Panc1 (cell line): ENCODE measurements at regions not wholly inside any gene's neighbourhood (a gene's known extent, or its start where the extent isn't known, plus 50 kb on each side); places are given as distances from the start of the nearest gene placed in this dataset.

ENCODE experiments used
- ATAC-seq: fragments of 200-7000 bp; cut with Tn5 transposase; 2 replicates; pipeline ENCODE4 v1.9.1; 2020; ENCODE audit warnings: mild to moderate bottlenecking, moderate library complexity
- BruUV-seq: library from RNA; stranded (reverse); fragments of 400-500 nt; replicated peaks from 2 replicates; lab custom pipeline; 2021; lab: Mats Ljungman, UMichigan
- CTCF ChIA-PET: fragments of 300-600 bp; sonication (Branson Sonifier 250); formaldehyde crosslinking; loops from one replicate; lab custom pipeline; 2022; ENCODE audit warnings: antibody characterized with exemption; lab: Charles Lee
- POLR2A ChIA-PET: fragments of 300-600 bp; sonication (Branson Sonifier 250); formaldehyde crosslinking; loops from one replicate; lab custom pipeline; 2022; ENCODE audit warnings: antibody characterized with exemption; lab: Charles Lee
- DNase-seq: peaks from one replicate; pipeline ENCODE4 v3.0.0-alpha.2; 2010; ENCODE audit warnings: low read depth, low spot score
- H3K27ac ChIP-seq: 2 replicates; pipeline ENCODE4 v1.5.1; 2011; ENCODE audit warnings: mild to moderate bottlenecking, low read length, inconsistent platforms
- H3K27me3 ChIP-seq: fragments of 200-500 bp; sonication (Bioruptor generic); 2 replicates; pipeline ENCODE4 v1.6.0; 2014; ENCODE audit warnings: low read length, inconsistent platforms; ENCODE audit not compliant: control insufficient read depth, insufficient read depth
- H3K36me3 ChIP-seq: fragments of 200-500 bp; sonication (Bioruptor generic); 2 replicates; pipeline ENCODE4 v1.5.1; 2014; ENCODE audit warnings: inconsistent platforms, mild to moderate bottlenecking, low read length, moderate library complexity; ENCODE audit not compliant: control insufficient read depth, insufficient read depth
- H3K4me1 ChIP-seq: 2 replicates; pipeline ENCODE4 v1.5.1; 2011; ENCODE audit warnings: inconsistent platforms, mild to moderate bottlenecking, low read length, moderate library complexity; ENCODE audit not compliant: control insufficient read depth, insufficient read depth
- H3K4me3 ChIP-seq, 2 experiments: 2 replicates each; pipeline ENCODE4 v1.5.1; 2011 to 2012; ENCODE audit warnings: low read depth in 2 of 2, low read length in 2 of 2, mild to moderate bottlenecking in 2 of 2, inconsistent platforms in 1 of 2, moderate library complexity in 1 of 2
- H3K9me3 ChIP-seq: fragments of 200-500 bp; sonication (Bioruptor generic); 2 replicates; pipeline ENCODE4 v1.5.1; 2014; ENCODE audit warnings: low read depth, mild to moderate bottlenecking, inconsistent platforms, low read length, moderate library complexity; ENCODE audit not compliant: control insufficient read depth, insufficient read depth
- POLR2AphosphoS5 ChIP-seq: IDR thresholded peaks from 2 replicates; pipeline ENCODE4 v1.6.1; 2012; ENCODE audit warnings: mild to moderate bottlenecking, low read depth, low read length, moderate library complexity
- SIN3A ChIP-seq: IDR thresholded peaks from 2 replicates; pipeline ENCODE4 v1.6.1; 2012; ENCODE audit warnings: low read depth, mild to moderate bottlenecking, low read length, moderate library complexity, borderline replicate concordance; ENCODE audit not compliant: insufficient read depth
- TCF7L2 ChIP-seq: IDR thresholded peaks from 2 replicates; pipeline ENCODE4 v1.6.1; 2011; ENCODE audit warnings: mild to moderate bottlenecking, low read depth, low read length, inconsistent platforms
- in situ Hi-C: cut with HindIII; loops from 2 replicates; pipeline ENCODE4 v1.10.0; 2016; ENCODE audit warnings: low sequenced_read_pairs, low pct_unique_long_range_greater_than_20kb
- intact Hi-C: fragments of 100-400 bp; cut with micrococcal nuclease; formaldehyde crosslinking; loops from one replicate; pipeline ENCODE4 v1.10.0; 2022; ENCODE audit not compliant: unreplicated experiment
- TF ChIP-seq, protein P1 (sequence below): fragments of 450-650 bp; IDR thresholded peaks from 2 replicates; pipeline ENCODE4 v1.5.1; 2017; ENCODE audit warnings: mild to moderate bottlenecking
- TF ChIP-seq, protein P2 (sequence below), 2 experiments: IDR thresholded peaks; 2 replicates each; pipeline ENCODE4 v1.6.1; 2011 to 2012; ENCODE audit warnings: low read depth in 2 of 2, control low read depth in 1 of 2, low read length in 1 of 2, mild to moderate bottlenecking in 1 of 2, moderate library complexity in 1 of 2; ENCODE audit not compliant: insufficient read depth in 1 of 2

DNA sequence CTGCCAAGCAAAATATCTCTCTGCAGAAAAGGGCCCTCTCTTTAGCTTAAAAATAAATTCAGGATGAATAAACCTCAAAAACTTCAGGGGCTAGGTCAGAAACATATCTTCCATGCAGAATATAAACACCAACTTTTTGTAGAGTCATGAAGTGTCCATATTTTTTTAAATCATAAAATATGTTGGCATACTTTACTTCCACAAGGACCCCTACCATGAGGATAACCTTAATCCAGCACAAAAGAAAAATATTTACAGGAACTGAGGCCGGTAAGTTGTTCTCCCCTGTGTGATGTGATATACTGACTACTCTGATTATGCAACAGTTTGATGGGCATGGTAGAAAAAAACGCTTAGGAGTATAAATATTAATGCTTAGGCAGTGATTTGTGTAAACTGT lies 264.8 kb upstream of the CDH11 start:
- Histone ChIP-seq H3K4me3 (no peak overlapping the region), H3K4me1 (no peaks in the 10 kb centered on the region), H3K27me3 (no peaks in the 10 kb centered on the region), H3K9me3 (no peaks in the 10 kb centered on the region), H3K27ac (no peak overlapping the region), H3K36me3 (no peaks in the 10 kb centered on the region)
- no peak for TF ChIP-seq TCF7L2
- TF ChIP-seq SIN3A = no peak
- ATAC-seq (no peak), DNase-seq (no peak)
- ChIA-PET CTCF (no interaction called here), POLR2A (no interaction called here)
- in situ Hi-C loops (no loop called here), intact Hi-C loops (no loop called here)
- BruUV-seq = no TSS peak

DNA sequence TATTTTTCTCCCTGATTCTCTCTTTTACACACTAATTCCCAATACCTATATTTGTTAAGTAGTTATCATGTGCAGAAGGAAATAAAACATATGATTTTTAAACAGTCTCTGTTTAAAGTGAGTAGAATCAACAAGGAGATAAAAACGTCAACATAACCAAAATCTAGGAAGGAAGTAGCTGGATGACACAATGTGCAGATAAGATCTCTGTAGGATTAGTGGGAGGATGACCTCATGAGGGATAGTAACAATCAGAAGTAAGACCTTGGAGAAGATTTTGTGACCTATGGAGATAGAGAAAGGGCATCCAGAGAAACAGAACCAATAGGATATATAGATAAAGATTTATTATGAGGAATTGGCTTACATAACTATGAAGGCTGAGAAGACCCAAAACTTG lies 262.6 kb upstream of the CDH11 start:
- no peak overlapping the region for H3K27ac ChIP-seq
- intact Hi-C loops (no loop called here), in situ Hi-C loops (no loop called here)
- BruUV-seq = no TSS peak
- TF ChIP-seq POLR2AphosphoS5 (no peak), SIN3A (no peak)
- TF ChIP-seq, protein P1, sequence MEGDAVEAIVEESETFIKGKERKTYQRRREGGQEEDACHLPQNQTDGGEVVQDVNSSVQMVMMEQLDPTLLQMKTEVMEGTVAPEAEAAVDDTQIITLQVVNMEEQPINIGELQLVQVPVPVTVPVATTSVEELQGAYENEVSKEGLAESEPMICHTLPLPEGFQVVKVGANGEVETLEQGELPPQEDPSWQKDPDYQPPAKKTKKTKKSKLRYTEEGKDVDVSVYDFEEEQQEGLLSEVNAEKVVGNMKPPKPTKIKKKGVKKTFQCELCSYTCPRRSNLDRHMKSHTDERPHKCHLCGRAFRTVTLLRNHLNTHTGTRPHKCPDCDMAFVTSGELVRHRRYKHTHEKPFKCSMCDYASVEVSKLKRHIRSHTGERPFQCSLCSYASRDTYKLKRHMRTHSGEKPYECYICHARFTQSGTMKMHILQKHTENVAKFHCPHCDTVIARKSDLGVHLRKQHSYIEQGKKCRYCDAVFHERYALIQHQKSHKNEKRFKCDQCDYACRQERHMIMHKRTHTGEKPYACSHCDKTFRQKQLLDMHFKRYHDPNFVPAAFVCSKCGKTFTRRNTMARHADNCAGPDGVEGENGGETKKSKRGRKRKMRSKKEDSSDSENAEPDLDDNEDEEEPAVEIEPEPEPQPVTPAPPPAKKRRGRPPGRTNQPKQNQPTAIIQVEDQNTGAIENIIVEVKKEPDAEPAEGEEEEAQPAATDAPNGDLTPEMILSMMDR = no peak
- no peak overlapping the region for H3K4me3 ChIP-seq
- CTCF ChIA-PET = no interaction called here
- no peaks in the 10 kb centered on the region for H3K36me3 ChIP-seq
- no peak for DNase-seq
- no peaks in the 10 kb centered on the region for H3K9me3 ChIP-seq
- H3K4me1 ChIP-seq = no peaks in the 10 kb centered on the region
- H3K27me3 ChIP-seq = no peaks in the 10 kb centered on the region
- POLR2A ChIA-PET = no interaction called here
- ATAC-seq = no peak

DNA sequence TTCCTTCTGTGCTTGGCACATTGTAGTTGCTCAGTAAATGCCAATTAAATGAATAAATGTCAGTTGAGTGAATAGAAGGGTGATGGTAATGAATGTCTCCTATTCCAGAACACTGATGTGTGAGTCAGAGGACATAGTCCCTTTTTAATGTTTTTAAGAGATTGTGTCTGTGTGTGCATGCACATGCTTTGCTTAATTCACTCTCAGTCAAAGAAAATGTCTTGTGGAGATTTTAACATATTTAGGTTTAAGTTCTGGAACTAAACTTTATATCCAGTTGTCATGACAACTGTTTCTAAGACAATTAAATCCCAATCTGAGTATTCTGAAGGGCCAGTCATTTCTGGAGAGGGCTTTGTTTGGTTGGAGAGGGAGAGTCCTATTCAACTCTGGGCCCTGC lies 255.3 kb upstream of the CDH11 start:
- no peaks in the 10 kb centered on the region for H3K4me1 ChIP-seq
- TF ChIP-seq, protein P2, sequence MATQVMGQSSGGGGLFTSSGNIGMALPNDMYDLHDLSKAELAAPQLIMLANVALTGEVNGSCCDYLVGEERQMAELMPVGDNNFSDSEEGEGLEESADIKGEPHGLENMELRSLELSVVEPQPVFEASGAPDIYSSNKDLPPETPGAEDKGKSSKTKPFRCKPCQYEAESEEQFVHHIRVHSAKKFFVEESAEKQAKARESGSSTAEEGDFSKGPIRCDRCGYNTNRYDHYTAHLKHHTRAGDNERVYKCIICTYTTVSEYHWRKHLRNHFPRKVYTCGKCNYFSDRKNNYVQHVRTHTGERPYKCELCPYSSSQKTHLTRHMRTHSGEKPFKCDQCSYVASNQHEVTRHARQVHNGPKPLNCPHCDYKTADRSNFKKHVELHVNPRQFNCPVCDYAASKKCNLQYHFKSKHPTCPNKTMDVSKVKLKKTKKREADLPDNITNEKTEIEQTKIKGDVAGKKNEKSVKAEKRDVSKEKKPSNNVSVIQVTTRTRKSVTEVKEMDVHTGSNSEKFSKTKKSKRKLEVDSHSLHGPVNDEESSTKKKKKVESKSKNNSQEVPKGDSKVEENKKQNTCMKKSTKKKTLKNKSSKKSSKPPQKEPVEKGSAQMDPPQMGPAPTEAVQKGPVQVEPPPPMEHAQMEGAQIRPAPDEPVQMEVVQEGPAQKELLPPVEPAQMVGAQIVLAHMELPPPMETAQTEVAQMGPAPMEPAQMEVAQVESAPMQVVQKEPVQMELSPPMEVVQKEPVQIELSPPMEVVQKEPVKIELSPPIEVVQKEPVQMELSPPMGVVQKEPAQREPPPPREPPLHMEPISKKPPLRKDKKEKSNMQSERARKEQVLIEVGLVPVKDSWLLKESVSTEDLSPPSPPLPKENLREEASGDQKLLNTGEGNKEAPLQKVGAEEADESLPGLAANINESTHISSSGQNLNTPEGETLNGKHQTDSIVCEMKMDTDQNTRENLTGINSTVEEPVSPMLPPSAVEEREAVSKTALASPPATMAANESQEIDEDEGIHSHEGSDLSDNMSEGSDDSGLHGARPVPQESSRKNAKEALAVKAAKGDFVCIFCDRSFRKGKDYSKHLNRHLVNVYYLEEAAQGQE (IDR thresholded peaks at IDR 0.05; ENCODE audit: insufficient read depth in 1 of 2, low read depth in 2 of 2, low read length in 1 of 2) = no peak
- TF ChIP-seq TCF7L2 = no peak
- no peak for DNase-seq
- intact Hi-C loops (no loop called here), in situ Hi-C loops (no loop called here)
- H3K36me3 ChIP-seq = no peaks in the 10 kb centered on the region
- no peak overlapping the region for H3K27ac ChIP-seq
- no peaks in the 10 kb centered on the region for H3K27me3 ChIP-seq
- H3K4me3 ChIP-seq = no peak overlapping the region
- BruUV-seq = no TSS peak
- H3K9me3 ChIP-seq = no peaks in the 10 kb centered on the region
- ChIA-PET CTCF (no interaction called here), POLR2A (no interaction called here)
- ATAC-seq = no peak
